B cell (primary cell): ENCODE measurements at regions not wholly inside any gene's neighbourhood (a gene's known extent, or its start where the extent isn't known, plus 50 kb on each side); places are given as distances from the start of the nearest gene placed in this dataset.

Source experiments
- EZH2 ChIP-seq: IDR thresholded peaks from 2 replicates; pipeline ENCODE4 v1.6.1; 2012; ENCODE audit warnings: borderline replicate concordance, low read depth, mild to moderate bottlenecking, moderate library complexity, low read length; ENCODE audit not compliant: insufficient read depth, poor library complexity, severe bottlenecking
- TF ChIP-seq, protein P1 (sequence below): fragments of 200-600 bp; IDR thresholded peaks from one replicate; pipeline ENCODE4 v1.8.0; 2022; ENCODE audit warnings: antibody characterized with exemption, mild to moderate bottlenecking

DNA sequence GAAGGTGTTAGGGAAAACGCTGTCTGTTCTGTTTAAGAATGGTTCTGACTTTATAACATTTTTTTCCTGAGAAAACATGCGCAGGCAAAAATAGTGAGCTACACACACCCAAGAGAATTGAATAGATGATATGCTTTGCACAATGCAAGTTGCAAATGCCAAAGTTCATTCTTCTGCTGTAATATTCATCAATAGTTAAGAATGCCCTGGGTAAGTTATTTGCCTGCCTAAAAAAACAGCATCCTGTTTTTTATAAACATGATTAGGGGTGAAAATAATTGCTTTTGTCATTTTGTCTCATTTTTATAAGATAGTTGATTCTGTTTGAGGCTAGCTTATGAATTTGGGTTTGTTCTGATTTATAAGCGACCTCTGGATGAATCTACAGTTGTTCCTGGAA lies 99.4 kb downstream of the DTWD1 start:
- TF ChIP-seq, protein P1, sequence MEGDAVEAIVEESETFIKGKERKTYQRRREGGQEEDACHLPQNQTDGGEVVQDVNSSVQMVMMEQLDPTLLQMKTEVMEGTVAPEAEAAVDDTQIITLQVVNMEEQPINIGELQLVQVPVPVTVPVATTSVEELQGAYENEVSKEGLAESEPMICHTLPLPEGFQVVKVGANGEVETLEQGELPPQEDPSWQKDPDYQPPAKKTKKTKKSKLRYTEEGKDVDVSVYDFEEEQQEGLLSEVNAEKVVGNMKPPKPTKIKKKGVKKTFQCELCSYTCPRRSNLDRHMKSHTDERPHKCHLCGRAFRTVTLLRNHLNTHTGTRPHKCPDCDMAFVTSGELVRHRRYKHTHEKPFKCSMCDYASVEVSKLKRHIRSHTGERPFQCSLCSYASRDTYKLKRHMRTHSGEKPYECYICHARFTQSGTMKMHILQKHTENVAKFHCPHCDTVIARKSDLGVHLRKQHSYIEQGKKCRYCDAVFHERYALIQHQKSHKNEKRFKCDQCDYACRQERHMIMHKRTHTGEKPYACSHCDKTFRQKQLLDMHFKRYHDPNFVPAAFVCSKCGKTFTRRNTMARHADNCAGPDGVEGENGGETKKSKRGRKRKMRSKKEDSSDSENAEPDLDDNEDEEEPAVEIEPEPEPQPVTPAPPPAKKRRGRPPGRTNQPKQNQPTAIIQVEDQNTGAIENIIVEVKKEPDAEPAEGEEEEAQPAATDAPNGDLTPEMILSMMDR = no peak
- TF ChIP-seq EZH2 = no peak
